ENCODE measurements at regions not wholly inside any gene's neighbourhood (a gene's known extent, or its start where the extent isn't known, plus 50 kb on each side); places are given as distances from the start of the nearest gene placed in this dataset.

DNA sequence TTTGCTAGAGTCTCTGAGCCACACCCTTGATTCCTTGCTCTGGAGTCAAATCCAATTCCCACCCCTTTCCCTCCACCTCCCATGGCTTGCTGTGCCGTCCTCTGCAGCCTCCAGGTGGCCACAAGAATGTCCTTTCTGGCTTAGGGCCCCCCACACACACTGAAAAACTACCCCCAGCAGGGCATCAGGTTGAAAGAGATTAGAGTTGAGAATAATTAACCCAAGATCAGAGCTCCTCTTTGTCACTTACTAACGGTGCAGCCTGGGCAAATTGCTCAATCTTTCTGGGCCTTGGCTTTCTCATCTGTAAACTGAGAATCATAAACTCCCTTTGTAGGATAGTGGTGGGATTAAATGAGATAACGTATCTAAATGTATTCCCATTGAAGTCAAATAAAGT is 78.5 kb downstream of the MRPL46 start:
- Histone ChIP-seq H3K4me1 (peaks cover 0 to 2% (median 0%) of the 10 kb centered on the region in 9 donors), H3K4me3 (no peak overlapping the region), H3K9me3 (no peaks in the 10 kb centered on the region), H3K27ac (no peak overlapping the region), H3K27me3 (peaks cover 0 to 4% (median 0%) of the 10 kb centered on the region in 7 donors), H3K36me3 (no peaks in the 10 kb centered on the region)
- WGBS, 2 donors = 44 to 52% methylated on average over 3 of the region's 3 CpGs
- no peak for DNase-seq
- TF ChIP-seq, protein P1, sequence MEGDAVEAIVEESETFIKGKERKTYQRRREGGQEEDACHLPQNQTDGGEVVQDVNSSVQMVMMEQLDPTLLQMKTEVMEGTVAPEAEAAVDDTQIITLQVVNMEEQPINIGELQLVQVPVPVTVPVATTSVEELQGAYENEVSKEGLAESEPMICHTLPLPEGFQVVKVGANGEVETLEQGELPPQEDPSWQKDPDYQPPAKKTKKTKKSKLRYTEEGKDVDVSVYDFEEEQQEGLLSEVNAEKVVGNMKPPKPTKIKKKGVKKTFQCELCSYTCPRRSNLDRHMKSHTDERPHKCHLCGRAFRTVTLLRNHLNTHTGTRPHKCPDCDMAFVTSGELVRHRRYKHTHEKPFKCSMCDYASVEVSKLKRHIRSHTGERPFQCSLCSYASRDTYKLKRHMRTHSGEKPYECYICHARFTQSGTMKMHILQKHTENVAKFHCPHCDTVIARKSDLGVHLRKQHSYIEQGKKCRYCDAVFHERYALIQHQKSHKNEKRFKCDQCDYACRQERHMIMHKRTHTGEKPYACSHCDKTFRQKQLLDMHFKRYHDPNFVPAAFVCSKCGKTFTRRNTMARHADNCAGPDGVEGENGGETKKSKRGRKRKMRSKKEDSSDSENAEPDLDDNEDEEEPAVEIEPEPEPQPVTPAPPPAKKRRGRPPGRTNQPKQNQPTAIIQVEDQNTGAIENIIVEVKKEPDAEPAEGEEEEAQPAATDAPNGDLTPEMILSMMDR (IDR thresholded peaks at IDR 0.05) = no peak
- ATAC-seq = no peak
- intact Hi-C loops (cut with DNase I) = no loop called here

DNA sequence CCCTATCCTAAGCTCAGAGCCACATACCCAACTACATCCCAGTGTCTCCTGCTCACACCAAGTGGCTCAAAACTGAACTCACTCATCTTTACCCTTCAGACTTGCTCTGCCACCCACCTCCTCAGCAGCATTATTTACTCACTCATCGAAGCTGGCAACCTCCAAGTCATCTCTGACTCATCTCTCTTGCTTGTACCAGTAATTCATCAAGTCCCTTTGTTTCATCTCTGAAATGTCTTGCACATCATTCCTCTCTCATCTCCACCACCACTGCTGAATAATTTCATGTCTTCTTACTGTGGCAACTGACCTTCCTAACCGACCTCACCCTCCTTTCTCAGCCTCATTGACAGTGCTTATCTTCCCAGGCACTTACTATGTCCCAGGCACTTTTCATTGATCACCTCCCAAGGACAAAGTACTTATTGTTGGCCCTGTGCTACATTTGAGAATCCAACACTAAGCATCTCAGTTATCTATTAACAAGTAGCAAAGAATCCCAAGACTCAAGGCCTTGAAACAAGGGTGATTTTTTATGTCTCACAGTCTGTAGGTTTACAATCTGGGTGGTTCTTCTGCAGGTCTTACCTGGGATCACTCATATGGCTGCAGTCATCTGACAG is 82.0 kb downstream of the MRPL46 start:
- peaks cover 0 to 14% (median 0%) of the 10 kb centered on the region in 9 donors for H3K4me1 ChIP-seq
- intact Hi-C loops (cut with DNase I) = no loop called here
- DNase-seq = no peak
- no peaks in the 10 kb centered on the region for H3K36me3 ChIP-seq
- peaks cover 0 to 4% (median 0%) of the 10 kb centered on the region in 7 donors for H3K27me3 ChIP-seq
- no peak overlapping the region for H3K4me3 ChIP-seq
- TF ChIP-seq, protein P1 (IDR thresholded peaks at IDR 0.05) = no peak
- H3K27ac ChIP-seq = no peak overlapping the region
- ATAC-seq = no peak
- H3K9me3 ChIP-seq = no peaks in the 10 kb centered on the region
- 28 to 43% methylated on average over 2 of the region's 2 CpGs for WGBS, 2 donors

DNA sequence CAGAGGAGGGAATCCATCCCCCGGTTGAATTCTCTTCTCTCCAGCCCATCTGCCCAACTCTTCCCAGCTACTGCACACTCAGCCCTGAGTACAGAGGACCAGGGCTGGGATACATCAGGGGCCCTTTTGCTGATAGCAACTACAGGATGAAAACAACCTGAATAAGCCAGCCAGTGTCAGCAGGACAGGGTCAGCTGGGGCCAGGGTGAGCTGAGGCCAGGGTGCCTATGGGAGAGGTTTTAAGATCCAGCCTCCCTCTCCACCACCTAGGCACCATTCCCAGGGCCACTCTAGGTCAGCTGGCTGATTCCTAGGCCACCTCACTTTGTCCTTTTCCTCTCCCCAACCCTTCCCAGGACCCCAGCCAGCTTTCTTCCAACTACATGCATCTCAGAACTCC is 83.8 kb downstream of the MRPL46 start:
- Histone ChIP-seq H3K36me3 (no peaks in the 10 kb centered on the region), H3K9me3 (no peaks in the 10 kb centered on the region), H3K4me3 (no peak overlapping the region), H3K27me3 (peaks cover 0 to 4% (median 0%) of the 10 kb centered on the region in 7 donors), H3K27ac (no peak overlapping the region), H3K4me1 (peaks cover 0 to 14% (median 0%) of the 10 kb centered on the region in 9 donors)
- intact Hi-C loops (cut with DNase I) = no loop called here
- TF ChIP-seq, protein P1 (IDR thresholded peaks at IDR 0.05) = no peak
- DNase-seq (peak in 1 of 2 donors; percentile 22), ATAC-seq (peak in 2 of 8 donors; percentile 56 to 61)
- 38 to 44% methylated on average over 1 of the region's 1 CpG for WGBS, 2 donors

DNA sequence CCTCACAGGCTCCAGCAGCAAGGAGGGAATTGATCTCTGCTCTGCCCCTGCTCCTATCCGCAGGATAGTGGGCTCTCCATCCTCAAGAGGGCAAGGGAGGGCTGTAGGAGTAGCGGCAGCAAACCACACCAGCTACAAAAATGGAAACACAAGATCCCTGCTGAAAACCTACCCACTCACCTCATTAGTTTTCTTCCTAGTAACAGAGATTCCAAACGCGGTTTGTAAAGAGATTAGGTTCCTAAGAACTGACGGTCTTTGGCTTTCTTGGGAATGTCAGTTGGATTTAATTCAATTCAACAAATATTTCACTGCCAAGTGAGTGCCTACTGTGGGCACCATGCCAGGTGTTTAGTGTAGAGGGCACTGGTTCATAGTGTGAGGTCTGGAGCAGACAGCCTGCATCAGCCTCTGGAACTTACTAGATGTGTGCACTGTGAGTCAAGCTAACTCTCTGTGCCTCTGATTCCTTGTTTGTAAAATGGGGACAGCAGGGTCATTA is 84.7 kb downstream of the MRPL46 start:
- WGBS, 2 donors = 30 to 31% methylated on average over 5 of the region's 5 CpGs

More for the DNA sequence above, 84.7 kb downstream of the MRPL46 start:
- intact Hi-C loops (cut with DNase I) = no loop called here
- TF ChIP-seq, protein P1 (IDR thresholded peaks at IDR 0.05) = no peak
- Histone ChIP-seq H3K4me3 (no peak overlapping the region), H3K4me1 (peaks cover 0 to 14% (median 0%) of the 10 kb centered on the region in 9 donors), H3K27ac (no peak overlapping the region), H3K36me3 (no peaks in the 10 kb centered on the region), H3K9me3 (no peaks in the 10 kb centered on the region), H3K27me3 (peaks cover 0 to 4% (median 0%) of the 10 kb centered on the region in 7 donors)
- DNase-seq (no peak), ATAC-seq (peak in 2 of 8 donors; percentile 35)

Measured in heart right ventricle (tissue), 16 donors.